ENCODE measurements at regions not wholly inside any gene's neighbourhood (a gene's known extent, or its start where the extent isn't known, plus 50 kb on each side); places are given as distances from the start of the nearest gene placed in this dataset.

DNA sequence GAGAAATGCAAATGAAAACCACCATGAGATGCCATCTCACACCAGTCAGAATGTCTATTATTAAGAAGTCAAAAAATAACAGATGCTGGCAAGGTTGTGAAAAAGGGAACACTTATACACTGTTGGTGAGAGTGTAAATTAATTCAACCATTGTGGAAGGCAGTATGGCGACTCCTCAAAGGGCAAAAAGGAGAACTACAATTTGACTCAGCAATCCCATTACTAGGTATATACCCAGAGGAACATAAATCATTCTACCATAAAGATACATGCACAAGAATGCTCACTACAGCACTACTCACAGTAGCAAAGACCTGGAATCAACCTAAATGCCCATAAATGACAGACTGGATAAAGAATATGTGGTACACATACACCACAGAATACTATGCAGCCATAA, 161.1 kb upstream of the PDGFD start:
- no peak for FAIRE-seq

DNA sequence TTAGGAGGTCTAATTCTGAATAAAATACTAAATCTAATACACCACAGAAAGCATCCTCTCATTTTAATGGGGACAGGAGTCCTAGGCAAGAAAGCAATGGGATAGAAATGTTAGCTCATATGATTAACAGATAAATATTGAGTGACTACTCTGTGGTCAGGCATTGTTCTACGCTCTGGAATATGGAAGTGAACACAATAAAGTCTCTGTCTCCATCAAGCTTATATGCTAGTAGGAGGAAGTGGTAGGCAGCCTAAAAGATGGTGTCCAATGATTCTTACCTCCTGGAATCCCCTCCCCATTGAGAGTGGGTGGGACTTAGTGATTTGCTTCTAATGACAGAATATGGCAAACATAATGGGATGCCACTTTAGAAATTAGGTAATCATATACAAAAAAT, 160.3 kb upstream of the PDGFD start:
- no peak for FAIRE-seq

DNA sequence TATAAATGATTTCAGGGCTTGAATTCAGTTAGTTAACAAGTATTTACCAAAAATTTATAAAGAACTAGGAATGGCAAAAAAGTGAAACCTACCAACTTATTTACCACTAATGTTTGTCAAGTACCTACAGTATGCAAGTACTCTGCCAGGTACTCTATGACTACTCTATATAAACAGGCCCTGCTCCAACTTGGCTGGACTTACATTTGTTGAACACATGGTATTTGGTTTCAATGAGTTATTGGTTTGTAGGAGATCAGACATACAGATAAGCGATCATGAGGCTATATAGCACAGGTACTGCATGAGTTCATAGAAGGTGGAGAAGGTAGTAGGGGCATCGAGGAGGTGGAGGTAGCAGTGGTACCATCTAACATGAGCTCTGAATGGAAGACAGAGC, 159.9 kb upstream of the PDGFD start:
- no peak for FAIRE-seq

GRCh38 chr11:104322696-104323095, 158.7 kb upstream of the PDGFD start:
- no peak for FAIRE-seq

DNA sequence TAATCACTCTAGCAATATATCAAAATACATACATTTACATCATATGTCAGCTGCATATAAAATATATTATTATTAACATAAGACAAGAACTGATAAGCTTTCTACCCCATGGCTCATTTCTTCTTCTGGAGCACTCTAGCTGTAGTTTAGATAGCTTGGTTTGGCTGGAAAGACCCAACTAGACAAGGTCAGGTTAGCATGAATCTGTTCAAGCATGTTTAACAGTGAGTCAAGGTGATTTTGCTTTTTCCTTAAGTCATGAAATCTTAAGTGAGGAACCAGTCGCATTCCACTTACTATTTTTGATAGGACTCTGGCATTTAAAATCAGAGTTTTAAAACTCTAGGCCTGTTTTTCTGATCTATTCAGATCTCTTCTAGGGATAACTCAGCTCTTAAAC, 157.0 kb upstream of the PDGFD start:
- FAIRE-seq = no peak

DNA sequence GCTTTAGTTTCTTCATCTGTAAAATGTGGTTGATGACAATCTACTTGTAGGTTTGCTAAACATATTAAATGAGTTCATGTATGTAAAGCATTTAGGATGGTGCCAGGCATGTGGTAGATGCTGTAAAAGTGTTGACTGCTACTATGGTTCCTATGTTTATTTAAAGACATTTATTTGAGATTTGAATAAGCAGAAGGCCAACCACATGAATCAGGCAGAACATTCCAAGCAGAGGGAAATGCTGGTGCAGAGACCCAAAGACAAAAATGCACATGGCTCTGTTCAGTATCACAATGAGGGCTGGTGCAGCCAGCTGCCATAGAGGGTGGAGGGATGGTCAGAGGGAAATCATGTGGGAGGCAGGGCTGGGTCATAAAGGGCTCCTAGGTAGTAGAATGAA, 156.2 kb upstream of the PDGFD start:
- no peak for FAIRE-seq

GRCh38 chr11:104319396-104319795, 155.4 kb upstream of the PDGFD start:
- FAIRE-seq = no peak

DNA sequence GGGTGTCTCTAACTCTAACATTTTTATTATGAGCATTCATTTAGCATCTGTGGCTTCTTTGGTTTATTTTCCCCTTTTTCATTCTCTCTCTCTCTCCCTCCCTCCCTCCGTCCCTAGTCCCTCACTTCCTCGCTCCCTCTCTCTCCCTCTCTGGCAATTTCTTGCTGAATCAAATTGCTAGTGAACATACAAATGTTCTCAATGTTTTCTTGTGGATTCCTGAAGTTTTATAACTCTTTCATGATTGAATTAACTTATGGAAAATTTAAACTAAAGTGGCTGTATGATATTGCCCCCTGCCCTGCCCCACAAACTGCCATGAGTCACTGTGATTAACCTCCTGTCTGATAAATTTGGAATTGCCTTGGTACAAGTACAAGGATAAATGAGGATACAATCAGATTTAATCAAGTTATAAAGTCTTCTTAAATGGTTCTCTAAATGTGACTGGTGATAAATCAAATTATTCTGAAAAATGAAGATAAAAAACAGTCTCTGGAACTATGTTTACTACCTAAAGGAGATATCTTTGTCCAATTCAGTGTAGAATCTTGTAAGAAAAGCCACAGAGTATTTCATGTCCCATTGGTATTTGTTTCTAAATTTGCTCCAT, 143.0 kb upstream of the PDGFD start:
- FAIRE-seq = no peak

DNA sequence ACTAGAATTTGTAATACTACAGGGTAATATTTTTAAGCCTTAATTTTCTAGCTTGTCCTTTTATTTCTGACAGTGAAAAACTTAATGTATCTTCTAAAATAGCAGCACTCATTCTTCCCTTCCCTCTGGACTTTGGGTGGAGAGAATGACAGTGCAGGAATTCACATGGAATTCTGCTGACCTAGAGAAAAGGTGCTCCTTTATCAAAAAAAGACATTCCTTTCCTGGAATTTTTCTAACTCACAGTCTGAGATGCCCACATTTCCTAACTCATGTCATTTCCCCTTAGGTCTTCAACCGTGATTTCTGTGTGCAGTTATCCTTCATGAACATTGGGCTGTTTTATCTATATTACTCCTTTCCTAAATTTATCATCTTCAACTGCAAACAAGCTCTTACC, 137.8 kb upstream of the PDGFD start:
- FAIRE-seq = no peak

- no peak for FAIRE-seq
Measured at GRCh38 chr11:104291646-104292045, 127.7 kb upstream of the PDGFD start.

DNA sequence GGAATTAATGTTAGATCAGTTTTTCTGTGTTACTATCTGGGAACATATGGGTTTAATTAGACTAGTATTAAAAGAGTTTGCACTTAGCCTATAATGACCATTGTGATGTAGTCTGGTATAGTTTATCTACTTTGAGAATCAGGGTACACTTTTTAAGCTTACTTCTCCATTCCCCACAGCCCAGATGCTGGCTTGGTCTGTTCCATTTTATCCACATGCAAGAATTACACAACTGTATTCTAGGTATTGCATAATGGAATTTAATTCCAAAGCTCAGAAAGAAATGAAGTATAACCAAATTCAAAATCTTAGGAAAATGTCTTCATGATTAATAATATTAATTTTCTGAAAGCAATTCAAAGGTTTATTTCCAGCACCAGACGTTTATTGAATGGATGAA, 122.2 kb upstream of the PDGFD start:
- FAIRE-seq = no peak

DNA sequence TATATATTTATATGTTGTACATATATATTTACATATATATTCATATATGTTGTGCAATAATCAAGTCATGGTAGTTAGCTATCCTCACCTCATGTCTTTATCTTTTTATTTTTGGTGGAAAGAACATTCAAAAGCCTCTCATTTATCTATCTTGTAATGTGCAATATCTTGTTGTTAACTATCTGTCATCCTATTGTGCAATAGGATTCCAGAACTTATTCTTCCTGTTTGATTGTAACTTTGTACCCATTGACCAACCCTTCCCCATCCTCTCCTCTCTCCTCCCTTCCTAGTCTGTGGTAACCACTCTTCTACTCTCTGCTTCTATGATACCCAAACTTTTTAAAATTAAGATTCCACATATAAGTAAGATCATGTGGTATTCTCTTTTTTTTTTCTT, 115.6 kb upstream of the PDGFD start:
- FAIRE-seq = no peak

DNA sequence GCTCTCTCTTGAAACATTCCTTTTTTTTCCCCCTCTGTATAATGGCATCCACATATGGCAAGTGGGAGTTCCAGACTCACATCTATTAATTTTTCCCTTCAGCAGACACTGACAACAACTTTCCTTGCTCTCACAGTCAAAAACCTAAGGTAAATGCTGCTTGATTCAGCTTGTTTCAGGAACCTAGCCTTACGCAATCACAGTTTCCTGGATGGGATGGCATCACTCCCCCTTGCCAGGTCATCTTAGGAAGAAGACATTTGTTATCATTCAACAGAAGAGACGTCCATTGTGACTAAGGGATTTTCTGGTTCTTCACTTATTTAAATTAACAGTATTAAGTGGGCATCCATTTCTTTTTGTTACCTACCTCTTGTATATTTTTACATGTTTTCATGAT, 112.0 kb upstream of the PDGFD start:
- no peak for FAIRE-seq

GRCh38 chr11:104260456-104260855, 96.5 kb upstream of the PDGFD start:
- FAIRE-seq = no peak

GRCh38 chr11:104259121-104259610, 95.2 kb upstream of the PDGFD start:
- FAIRE-seq = no peak

DNA sequence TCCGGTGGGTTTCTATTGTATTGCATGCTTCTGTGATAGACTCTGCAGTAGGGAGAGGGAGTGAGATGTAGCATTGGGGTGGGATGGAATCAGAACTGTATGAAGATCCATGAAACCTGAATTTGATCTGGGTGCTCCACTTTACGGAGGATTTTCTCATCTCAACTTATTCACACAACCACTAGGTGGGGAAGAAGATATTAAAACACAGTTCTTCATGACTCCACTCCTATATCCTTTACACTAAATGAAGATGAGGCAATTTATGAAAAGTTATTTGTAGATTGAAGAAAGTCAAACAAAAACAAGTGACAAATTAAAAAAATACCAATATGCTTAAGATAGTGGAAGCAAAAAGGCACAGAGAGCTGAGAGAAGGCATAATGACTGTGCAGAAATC, 92.6 kb upstream of the PDGFD start:
- FAIRE-seq = no peak

- no peak for FAIRE-seq
Measured at GRCh38 chr11:104254347-104254746, 90.4 kb upstream of the PDGFD start.

- FAIRE-seq = no peak
Measured at GRCh38 chr11:104246590-104246989, 82.6 kb upstream of the PDGFD start.

GRCh38 chr11:104238916-104239315, 75.0 kb upstream of the PDGFD start:
- no peak for FAIRE-seq

- FAIRE-seq = no peak
Measured at GRCh38 chr11:104225047-104225446, 61.1 kb upstream of the PDGFD start.

DNA sequence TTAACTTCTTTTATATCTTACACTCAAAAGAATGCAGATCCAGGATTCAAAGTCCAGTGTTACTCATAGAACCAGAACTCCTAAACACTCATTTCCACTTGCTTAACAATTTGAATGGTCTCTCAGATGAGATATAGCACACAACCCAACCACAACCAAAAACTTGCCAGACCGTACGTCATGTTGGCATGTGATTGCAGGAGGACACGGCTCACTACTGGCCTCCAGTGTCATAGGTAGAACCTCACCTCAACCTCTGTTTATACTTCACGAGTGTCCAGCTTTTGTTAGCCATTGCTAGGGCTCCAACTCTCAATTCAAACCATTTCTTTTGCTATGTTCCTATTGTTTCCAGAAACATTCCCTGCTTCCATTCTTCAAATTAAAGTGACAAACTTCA, 58.5 kb upstream of the PDGFD start:
- no peak for FAIRE-seq

DNA sequence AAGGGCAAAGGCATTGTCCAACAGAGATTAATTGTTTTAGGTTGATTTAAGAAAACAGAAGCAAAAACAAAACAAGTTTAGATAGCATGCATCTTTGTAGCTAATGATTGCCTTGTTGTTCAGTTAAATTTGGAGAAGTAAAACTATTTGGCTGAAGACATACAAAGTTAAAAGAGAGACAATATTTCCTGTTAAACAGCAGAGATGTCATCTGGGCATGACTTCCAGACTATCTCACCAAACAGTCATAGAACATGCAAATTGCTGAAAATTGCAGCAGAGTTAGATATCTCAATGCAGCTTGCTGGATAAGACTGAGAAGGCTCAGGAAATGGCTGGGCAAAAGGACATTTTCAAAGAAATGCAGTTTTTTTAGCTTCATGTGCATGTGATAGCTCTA, 57.5 kb upstream of the PDGFD start:
- no peak for FAIRE-seq

DNA sequence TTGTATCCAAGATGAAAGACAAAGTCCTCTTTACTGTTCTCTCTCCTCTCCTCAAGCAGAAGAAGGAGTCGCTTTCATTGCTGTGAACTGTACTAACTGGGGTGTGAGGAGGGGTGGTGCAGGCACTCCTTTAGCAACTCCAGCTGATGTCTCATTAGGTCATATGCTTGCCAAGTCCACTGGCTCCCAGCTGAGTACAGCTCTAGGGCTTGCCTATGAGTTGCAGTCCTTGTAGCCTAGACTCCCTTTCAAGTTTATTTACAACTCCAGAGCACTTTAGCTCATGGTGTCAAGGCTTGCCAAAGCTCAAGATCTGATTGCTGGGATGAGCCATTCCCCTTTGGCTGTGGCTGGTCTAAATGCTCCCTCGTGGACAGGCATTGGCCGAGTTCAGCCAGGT, 55.1 kb upstream of the PDGFD start:
- no peak for FAIRE-seq

DNA sequence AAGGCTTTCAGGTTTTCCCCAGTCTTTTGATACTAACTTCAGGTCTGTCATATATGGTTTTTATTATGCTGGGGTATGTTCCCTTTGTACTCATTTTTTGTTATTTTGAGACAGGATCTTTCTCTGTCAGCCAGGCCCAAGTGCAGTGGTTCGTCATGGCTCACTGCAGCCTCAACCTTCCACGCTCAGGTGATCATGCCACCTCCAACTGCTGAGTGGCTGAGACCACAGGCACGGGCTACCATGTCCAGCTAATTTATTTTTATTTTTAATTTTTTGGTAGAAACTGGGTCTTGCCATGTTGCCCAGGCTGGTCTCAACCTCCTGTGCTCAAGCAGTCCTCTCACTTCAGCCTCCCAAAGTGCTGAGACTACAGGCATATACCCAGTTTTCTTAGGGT, 50.6 kb upstream of the PDGFD start:
- no peak for FAIRE-seq
